ENCODE measurements at regions not wholly inside any gene's neighbourhood (a gene's known extent, or its start where the extent isn't known, plus 50 kb on each side); places are given as distances from the start of the nearest gene placed in this dataset.

DNA sequence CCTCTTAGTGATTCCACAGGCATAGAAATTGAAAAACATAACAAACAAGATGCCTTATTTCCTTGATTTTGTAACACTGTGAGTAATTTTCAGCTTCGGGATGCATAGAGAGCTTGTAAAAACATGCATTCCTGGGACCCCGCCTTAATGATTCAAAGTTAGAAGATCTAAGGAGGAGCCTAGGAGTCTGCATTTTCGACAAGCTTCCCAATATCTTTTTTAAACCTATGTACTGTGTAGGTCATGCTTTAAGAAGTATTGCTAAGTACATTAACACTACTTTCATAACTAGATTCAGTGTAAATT lies 109.8 kb upstream of the ZNF516 start:
- CTCF ChIA-PET: no interaction called here
- no peaks in the 10 kb centered on the region for H3K79me2 ChIP-seq (ENCODE audit: insufficient read depth, low read length)
- intact Hi-C loops (cut with micrococcal nuclease): no loop called here
- TF ChIP-seq SP1 (IDR thresholded peaks at IDR 0.05; ENCODE audit: low read depth): no peak
- TF ChIP-seq ZNF274 (IDR thresholded peaks at IDR 0.05; ENCODE audit: low read depth, low read length): no peak
- TF ChIP-seq, protein P1, sequence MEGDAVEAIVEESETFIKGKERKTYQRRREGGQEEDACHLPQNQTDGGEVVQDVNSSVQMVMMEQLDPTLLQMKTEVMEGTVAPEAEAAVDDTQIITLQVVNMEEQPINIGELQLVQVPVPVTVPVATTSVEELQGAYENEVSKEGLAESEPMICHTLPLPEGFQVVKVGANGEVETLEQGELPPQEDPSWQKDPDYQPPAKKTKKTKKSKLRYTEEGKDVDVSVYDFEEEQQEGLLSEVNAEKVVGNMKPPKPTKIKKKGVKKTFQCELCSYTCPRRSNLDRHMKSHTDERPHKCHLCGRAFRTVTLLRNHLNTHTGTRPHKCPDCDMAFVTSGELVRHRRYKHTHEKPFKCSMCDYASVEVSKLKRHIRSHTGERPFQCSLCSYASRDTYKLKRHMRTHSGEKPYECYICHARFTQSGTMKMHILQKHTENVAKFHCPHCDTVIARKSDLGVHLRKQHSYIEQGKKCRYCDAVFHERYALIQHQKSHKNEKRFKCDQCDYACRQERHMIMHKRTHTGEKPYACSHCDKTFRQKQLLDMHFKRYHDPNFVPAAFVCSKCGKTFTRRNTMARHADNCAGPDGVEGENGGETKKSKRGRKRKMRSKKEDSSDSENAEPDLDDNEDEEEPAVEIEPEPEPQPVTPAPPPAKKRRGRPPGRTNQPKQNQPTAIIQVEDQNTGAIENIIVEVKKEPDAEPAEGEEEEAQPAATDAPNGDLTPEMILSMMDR (IDR thresholded peaks at IDR 0.05 in 2 of 3, conservative IDR thresholded peaks at IDR 0.05 in 1 of 3; ENCODE audit: borderline replicate concordance in 1 of 3, insufficient read depth in 1 of 3, low read depth in 2 of 3, low read length in 2 of 3): no peak
- TF ChIP-seq, protein P2, sequence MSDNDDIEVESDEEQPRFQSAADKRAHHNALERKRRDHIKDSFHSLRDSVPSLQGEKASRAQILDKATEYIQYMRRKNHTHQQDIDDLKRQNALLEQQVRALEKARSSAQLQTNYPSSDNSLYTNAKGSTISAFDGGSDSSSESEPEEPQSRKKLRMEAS (IDR thresholded peaks at IDR 0.05): no peak
- no peak for TF ChIP-seq ELF1 (IDR thresholded peaks at IDR 0.05; ENCODE audit: borderline replicate concordance, low read depth)
- TF ChIP-seq, protein P3, sequence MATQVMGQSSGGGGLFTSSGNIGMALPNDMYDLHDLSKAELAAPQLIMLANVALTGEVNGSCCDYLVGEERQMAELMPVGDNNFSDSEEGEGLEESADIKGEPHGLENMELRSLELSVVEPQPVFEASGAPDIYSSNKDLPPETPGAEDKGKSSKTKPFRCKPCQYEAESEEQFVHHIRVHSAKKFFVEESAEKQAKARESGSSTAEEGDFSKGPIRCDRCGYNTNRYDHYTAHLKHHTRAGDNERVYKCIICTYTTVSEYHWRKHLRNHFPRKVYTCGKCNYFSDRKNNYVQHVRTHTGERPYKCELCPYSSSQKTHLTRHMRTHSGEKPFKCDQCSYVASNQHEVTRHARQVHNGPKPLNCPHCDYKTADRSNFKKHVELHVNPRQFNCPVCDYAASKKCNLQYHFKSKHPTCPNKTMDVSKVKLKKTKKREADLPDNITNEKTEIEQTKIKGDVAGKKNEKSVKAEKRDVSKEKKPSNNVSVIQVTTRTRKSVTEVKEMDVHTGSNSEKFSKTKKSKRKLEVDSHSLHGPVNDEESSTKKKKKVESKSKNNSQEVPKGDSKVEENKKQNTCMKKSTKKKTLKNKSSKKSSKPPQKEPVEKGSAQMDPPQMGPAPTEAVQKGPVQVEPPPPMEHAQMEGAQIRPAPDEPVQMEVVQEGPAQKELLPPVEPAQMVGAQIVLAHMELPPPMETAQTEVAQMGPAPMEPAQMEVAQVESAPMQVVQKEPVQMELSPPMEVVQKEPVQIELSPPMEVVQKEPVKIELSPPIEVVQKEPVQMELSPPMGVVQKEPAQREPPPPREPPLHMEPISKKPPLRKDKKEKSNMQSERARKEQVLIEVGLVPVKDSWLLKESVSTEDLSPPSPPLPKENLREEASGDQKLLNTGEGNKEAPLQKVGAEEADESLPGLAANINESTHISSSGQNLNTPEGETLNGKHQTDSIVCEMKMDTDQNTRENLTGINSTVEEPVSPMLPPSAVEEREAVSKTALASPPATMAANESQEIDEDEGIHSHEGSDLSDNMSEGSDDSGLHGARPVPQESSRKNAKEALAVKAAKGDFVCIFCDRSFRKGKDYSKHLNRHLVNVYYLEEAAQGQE (IDR thresholded peaks at IDR 0.05; ENCODE audit: low read depth): no peak
- no peak for TF ChIP-seq POLR2AphosphoS5 (IDR thresholded peaks at IDR 0.05; ENCODE audit: low read depth, low read length)
- no peak for TF ChIP-seq CEBPB (IDR thresholded peaks at IDR 0.05; ENCODE audit: low read depth)
- no peak for TF ChIP-seq SRF (IDR thresholded peaks at IDR 0.05; ENCODE audit: low read depth)
- no peak for TF ChIP-seq POLR2A (IDR thresholded peaks at IDR 0.05; ENCODE audit: borderline replicate concordance, extremely low read depth, insufficient read depth, insufficient read length)
- no peak for TF ChIP-seq JUND (IDR thresholded peaks at IDR 0.05)
- no peak for TF ChIP-seq EGR1 (IDR thresholded peaks at IDR 0.05; ENCODE audit: low read depth)
- TF ChIP-seq ZFX (IDR thresholded peaks at IDR 0.05): no peak
- POLR2A ChIA-PET: no interaction called here
- ATAC-seq: no peak
- H3K9ac ChIP-seq (ENCODE audit: low read length): no peak overlapping the region
- H3K4me2 ChIP-seq (ENCODE audit: low read length): no peak overlapping the region
- H3K36me3 ChIP-seq (ENCODE audit: control insufficient read depth in 1 of 2, insufficient read depth in 2 of 2, low read length in 2 of 2): no peaks in the 10 kb centered on the region
- H3K27ac ChIP-seq (ENCODE audit: low read depth, low read length): no peak overlapping the region
- DNase-seq (ENCODE audit: low read depth, low spot score): no peak
- H2AFZ ChIP-seq (ENCODE audit: low read depth, low read length, poor library complexity, severe bottlenecking): no peak overlapping the region
- RAD21 ChIA-PET (ENCODE audit: low non-redundant PET in 1 of 2, low total read pairs in 2 of 2, uncharacterized antibody in 2 of 2, unreplicated experiment in 2 of 2): no interaction called here
- no peaks in the 10 kb centered on the region for H3K9me2 ChIP-seq (ENCODE audit: insufficient read depth)
- H3K4me3 ChIP-seq (replicated peaks in 1 of 2; ENCODE audit: low read depth in 1 of 2, low read length in 2 of 2): no peak overlapping the region
- H3K27me3 ChIP-seq (ENCODE audit: insufficient read depth, low read length): 0 out of 2 replicates have a peak, but pooled peaks cover 3% of the 10 kb centered on the region
- BruUV-seq (replicated peaks): no TSS peak
- H3K9me3 ChIP-seq (ENCODE audit: control insufficient read depth in 1 of 2, insufficient read depth in 1 of 2, low read depth in 1 of 2, low read length in 2 of 2): no peaks in the 10 kb centered on the region
- H3K4me1 ChIP-seq (ENCODE audit: control insufficient read depth in 1 of 2, insufficient read depth in 2 of 2, low read length in 2 of 2): no peaks in the 10 kb centered on the region
- no peaks in the 10 kb centered on the region for H4K20me1 ChIP-seq (ENCODE audit: insufficient read depth)

Measured in HCT116 (cell line).